GM21360 (cell line): ENCODE measurements at regions not wholly inside any gene's neighbourhood (a gene's known extent, or its start where the extent isn't known, plus 50 kb on each side); places are given as distances from the start of the nearest gene placed in this dataset.
"Not testable (repeated sequence)": the region's sequence is repeated elsewhere in the genome, so short reads cannot be mapped to it uniquely, and the experiment has no call there.

Experiments
- ATAC-seq: cut with Tn5 transposase; IDR thresholded peaks from one replicate; pipeline ENCODE4 v1.9.1; 2021; ENCODE audit warnings: mild to moderate bottlenecking, moderate library complexity; ENCODE audit not compliant: unreplicated experiment

- no peak for ATAC-seq
Measured at GRCh38 chrX:131595120-131595519, 51.2 kb downstream of the OR13H1 start.

GRCh38 chrX:131607792-131608369 lies 64.0 kb downstream of the OR13H1 start:
- no peak for ATAC-seq

- ATAC-seq = no peak
Measured at GRCh38 chrX:131609480-131609879, 65.6 kb downstream of the OR13H1 start.

DNA sequence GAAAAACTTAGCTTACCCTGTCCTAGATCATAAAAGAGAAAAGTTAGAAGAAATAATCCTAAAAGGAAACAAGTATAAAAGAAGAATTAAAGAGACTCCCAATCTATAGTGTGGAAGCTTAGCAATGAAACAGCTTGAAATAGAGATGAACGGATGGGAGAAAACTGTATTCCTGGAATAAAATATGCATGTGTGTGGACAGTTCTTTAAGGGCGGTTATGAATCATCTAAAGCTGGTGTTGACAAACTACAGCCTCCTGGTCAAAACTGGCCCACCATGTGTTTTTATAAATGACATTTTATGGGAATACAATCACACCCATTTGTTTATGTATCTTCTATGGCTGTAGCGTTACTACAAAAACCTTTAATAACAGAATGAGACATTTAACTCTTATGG lies 69.4 kb downstream of the OR13H1 start:
- no peak for ATAC-seq

- ATAC-seq = no peak
Measured at GRCh38 chrX:131614241-131614640, 70.4 kb downstream of the OR13H1 start.

DNA sequence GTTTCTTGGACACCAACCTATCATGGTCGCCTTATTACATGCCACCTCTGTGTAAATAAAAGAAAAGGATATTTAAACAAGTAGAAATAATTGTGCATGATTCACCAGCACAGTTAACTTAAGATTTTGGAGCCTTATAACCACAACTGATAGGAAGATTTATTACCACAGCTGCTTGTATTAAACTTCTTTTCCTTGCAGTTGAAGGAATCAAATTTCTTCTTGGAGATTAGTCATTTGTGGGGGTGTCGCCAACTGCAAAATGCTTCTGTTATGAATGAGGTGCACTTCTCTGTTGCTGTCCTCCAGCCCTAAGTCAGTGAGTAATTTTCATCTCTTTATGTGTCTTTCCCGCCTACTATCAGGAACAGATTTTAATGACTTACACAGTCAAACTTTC lies 73.3 kb downstream of the OR13H1 start:
- no peak for ATAC-seq

- no peak for ATAC-seq
Measured at GRCh38 chrX:131621650-131622049, 77.8 kb downstream of the OR13H1 start.

GRCh38 chrX:131626681-131627296 lies 82.9 kb downstream of the OR13H1 start:
- no peak for ATAC-seq

- ATAC-seq = no peak
Measured at GRCh38 chrX:131630534-131630933, 86.7 kb downstream of the OR13H1 start.

- ATAC-seq = peak; percentile 93
Measured at GRCh38 chrX:131633285-131633917, 89.5 kb downstream of the OR13H1 start.

- ATAC-seq = no peak
Measured at GRCh38 chrX:131634900-131635299, 91.0 kb downstream of the OR13H1 start.

GRCh38 chrX:131646106-131646505 lies 102.2 kb downstream of the OR13H1 start:
- no peak for ATAC-seq

DNA sequence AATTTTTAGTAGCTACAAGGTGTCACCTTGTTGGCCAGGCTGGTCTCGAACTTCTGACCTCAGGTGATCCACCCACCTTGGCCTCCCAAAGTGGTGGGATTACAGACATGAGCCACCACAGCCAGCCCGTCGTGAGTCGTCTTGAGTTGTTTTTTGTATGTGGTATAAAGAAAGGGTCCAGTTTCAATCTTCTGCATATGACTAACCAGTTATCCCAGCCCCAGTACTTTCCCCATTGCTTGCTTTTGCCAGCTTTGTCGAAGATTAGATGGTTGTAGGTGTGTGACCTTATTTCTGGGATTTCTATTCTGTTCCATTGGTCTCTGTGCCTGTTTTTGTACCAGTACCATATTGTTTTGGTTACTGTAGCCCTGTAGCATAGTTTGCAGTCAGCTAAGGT lies 105.9 kb downstream of the OR13H1 start:
- no peak for ATAC-seq

- ATAC-seq = no peak
Measured at GRCh38 chrX:131650637-131651410, 107.0 kb downstream of the OR13H1 start.

DNA sequence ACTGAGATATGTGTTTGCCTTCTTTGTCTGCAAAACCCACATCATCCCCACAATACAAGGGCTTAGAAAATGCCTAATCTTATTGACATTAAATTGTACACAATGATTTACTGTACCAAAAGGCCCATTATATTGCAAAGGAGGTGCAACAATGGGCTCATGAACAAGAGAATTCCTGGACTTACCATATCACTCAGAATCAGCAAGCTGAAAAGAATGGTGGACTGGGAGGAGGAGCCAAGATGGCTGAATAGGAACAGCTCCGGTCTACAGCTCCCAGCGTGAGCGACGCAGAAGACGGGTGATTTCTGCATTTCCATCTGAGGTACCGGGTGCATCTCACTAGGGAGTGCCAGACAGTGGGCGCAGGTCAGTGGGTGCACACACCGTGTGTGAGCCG lies 119.9 kb downstream of the OR13H1 start:
- not testable (repeated sequence) for ATAC-seq

DNA sequence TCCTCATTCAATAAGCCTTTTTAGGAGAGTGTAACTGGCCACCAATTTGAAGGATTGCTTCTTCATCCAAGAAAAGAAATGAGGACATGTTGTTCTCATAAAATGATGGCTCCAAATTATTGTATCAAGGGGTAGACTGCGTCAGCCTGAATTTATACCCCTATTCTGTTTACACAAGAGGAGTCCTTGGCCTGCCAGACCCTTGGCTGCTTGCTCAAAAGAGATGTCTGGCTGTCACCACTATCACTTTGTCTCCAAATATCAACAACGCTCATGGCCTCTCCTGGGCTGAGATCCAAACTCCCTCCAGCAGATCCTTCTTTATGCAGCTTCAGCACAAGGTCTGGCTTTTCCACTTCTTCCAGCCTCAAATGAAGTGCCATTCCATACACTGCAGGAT lies 127.9 kb downstream of the OR13H1 start:
- no peak for ATAC-seq

GRCh38 chrX:131675596-131676194 lies 131.8 kb downstream of the OR13H1 start:
- peak; percentile 69 for ATAC-seq

- ATAC-seq = peak; percentile 72
Measured at GRCh38 chrX:131677655-131678628, 134.1 kb downstream of the OR13H1 start.

DNA sequence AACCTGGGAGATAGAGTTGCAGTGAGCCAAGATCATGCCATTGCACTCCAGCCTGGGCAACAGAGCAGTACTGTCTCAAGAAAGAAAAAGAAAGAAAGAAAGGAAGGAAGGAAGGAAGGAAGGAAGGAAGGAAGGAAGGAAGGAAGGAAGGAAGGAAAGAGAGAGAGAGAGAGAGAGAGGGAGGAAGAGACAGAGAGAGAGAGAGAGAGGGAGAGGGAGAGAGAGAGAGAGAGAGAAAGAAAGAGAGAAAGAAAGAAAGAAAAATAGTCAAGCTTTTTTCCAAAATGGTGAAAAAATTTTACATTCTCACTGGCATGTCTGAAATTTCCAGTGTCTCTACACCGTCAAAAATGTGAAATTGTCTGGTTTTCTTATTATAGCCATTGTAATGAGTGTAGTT lies 138.9 kb downstream of the OR13H1 start:
- not testable (repeated sequence) for ATAC-seq

DNA sequence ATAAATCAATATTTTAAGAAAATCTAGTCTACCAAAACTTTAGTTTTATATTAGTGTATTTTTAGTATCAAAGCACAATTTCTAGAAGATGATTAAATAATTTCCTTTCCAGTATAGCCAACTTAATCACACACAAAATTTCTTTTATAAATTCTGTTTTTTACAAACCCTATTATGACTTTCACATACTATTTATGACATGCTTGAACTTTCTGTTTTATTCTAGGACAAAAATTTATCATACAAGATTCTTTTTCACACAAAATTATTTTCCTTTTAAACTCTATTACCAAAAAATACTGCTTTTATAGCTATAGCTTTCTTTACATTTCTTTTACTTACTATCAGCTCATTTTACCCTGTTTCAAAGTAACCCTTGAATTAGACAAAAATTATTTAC lies 149.5 kb downstream of the OR13H1 start:
- no peak for ATAC-seq
